GM12878 (cell line): ENCODE measurements at regions not wholly inside any gene's neighbourhood (a gene's known extent, or its start where the extent isn't known, plus 50 kb on each side); places are given as distances from the start of the nearest gene placed in this dataset.

Experiments used
- ATF7 ChIP-seq: fragments of 450-650 bp; IDR thresholded peaks from 2 replicates; pipeline ENCODE4 v1.6.1; 2016; ENCODE audit warnings: low read depth, mild to moderate bottlenecking
- BHLHE40 ChIP-seq, 2 experiments: fragments of 450-650 bp in 1 of 2; IDR thresholded peaks; 2 replicates each; pipeline ENCODE4 v1.6.1; 2011 to 2017; ENCODE audit warnings: low read depth in 2 of 2, borderline replicate concordance in 1 of 2, improper control_type of control experiment in 1 of 2, low read length in 1 of 2, mild to moderate bottlenecking in 1 of 2
- ETV6 ChIP-seq, 2 experiments: fragments of 450-650 bp in 1 of 2; IDR thresholded peaks in 1 of 2; conservative IDR thresholded peaks in 1 of 2; 2 replicates each; pipeline ENCODE4 v1.6.1; 2014; ENCODE audit warnings: antibody characterized with exemption in 1 of 2, borderline replicate concordance in 1 of 2, low read depth in 1 of 2, mild to moderate bottlenecking in 1 of 2, moderate library complexity in 1 of 2
- GABPA ChIP-seq: IDR thresholded peaks from 2 replicates; pipeline ENCODE4 v1.6.1; 2014; ENCODE audit warnings: antibody characterized with exemption, low read depth, mild to moderate bottlenecking, inconsistent platforms
- HDAC2 ChIP-seq: fragments of 200-600 bp; sonication (generic); IDR thresholded peaks from 2 replicates; pipeline ENCODE4 v1.6.1; 2017
- HSF1 ChIP-seq: fragments of 150-350 bp; IDR thresholded peaks from 2 replicates; pipeline ENCODE4 v1.6.1; 2014; ENCODE audit warnings: mild to moderate bottlenecking, low read depth, low read length
- MLLT1 ChIP-seq: fragments of 450-650 bp; IDR thresholded peaks from 2 replicates; pipeline ENCODE4 v1.6.1; 2016; ENCODE audit warnings: mild to moderate bottlenecking
- MYC ChIP-seq: IDR thresholded peaks from 2 replicates; pipeline ENCODE4 v1.6.1; 2011; ENCODE audit warnings: mild to moderate bottlenecking, low read length, moderate library complexity, inconsistent platforms; ENCODE audit not compliant: insufficient read depth, insufficient replicate concordance, insufficient read length, severe bottlenecking
- POLR2A ChIP-seq: IDR thresholded peaks from 2 replicates; pipeline ENCODE4 v1.6.1; 2011; ENCODE audit warnings: low read depth, mild to moderate bottlenecking, low read length
- POLR2AphosphoS2 ChIP-seq: IDR thresholded peaks from 2 replicates; pipeline ENCODE4 v1.6.1; 2011; ENCODE audit warnings: low read depth, mild to moderate bottlenecking, low read length, improper control_type of control experiment, moderate library complexity
- RBBP5 ChIP-seq: fragments of 200-600 bp; sonication (generic); conservative IDR thresholded peaks from 2 replicates; pipeline ENCODE4 v1.6.1; 2016
- RELA ChIP-seq: fragments of 450-650 bp; IDR thresholded peaks from 2 replicates; pipeline ENCODE4 v1.8.0; 2014; ENCODE audit warnings: borderline replicate concordance; ENCODE audit not compliant: partially characterized antibody
- RELB ChIP-seq: fragments of 450-650 bp; IDR thresholded peaks from 2 replicates; pipeline ENCODE4 v1.6.1; 2017; ENCODE audit warnings: low read depth, mild to moderate bottlenecking, moderate library complexity
- SREBF1 ChIP-seq: IDR thresholded peaks from 2 replicates; pipeline ENCODE4 v1.6.1; 2012; ENCODE audit warnings: mild to moderate bottlenecking, low read length
- TCF3 ChIP-seq: IDR thresholded peaks from 2 replicates; pipeline ENCODE4 v1.6.1; 2012; ENCODE audit warnings: low read depth, mild to moderate bottlenecking, low read length, borderline replicate concordance; ENCODE audit not compliant: insufficient read depth
- YBX1 ChIP-seq: fragments of 450-650 bp; IDR thresholded peaks from 2 replicates; pipeline ENCODE4 v1.6.1; 2016; ENCODE audit warnings: antibody characterized with exemption
- ZNF687 ChIP-seq: fragments of 450-650 bp; IDR thresholded peaks from 2 replicates; pipeline ENCODE4 v1.6.1; 2017; ENCODE audit warnings: mild to moderate bottlenecking, moderate library complexity

GRCh38 chr2:196415384-196415783 lies 224.1 kb upstream of the CCDC150 start (continued):
- TF ChIP-seq RELB (0 out of 2 replicates have a peak, but pooled peaks have one; percentile 32), HSF1 (no peak), POLR2A (peak; percentile 70), GABPA (no peak), RBBP5 (no peak), POLR2AphosphoS2 (no peak), RELA (no peak), YBX1 (no peak), MYC (no peak), TCF3 (0 out of 2 replicates have a peak, but pooled peaks have one; percentile 58), HDAC2 (no peak), ZNF687 (peak; percentile 96), MLLT1 (0 out of 2 replicates have a peak, but pooled peaks have one; percentile 33), ATF7 (peak; percentile 58; the same call in 1 of the 2 replicates), BHLHE40 (IDR thresholded peaks at IDR 0.05; ENCODE audit: borderline replicate concordance in 1 of 2, low read depth in 2 of 2, low read length in 1 of 2) (peak; percentile 47 to 51; a peak in 2 of 4 replicates), SREBF1 (no peak), ETV6 (conservative IDR thresholded peaks at IDR 0.05 in 1 of 2, IDR thresholded peaks at IDR 0.05 in 1 of 2; ENCODE audit: borderline replicate concordance in 1 of 2, low read depth in 1 of 2) (peak in 1 of 2 experiments; percentile 69; a peak in 2 of 4 replicates)
